ENCODE measurements at regions not wholly inside any gene's neighbourhood (a gene's known extent, or its start where the extent isn't known, plus 50 kb on each side); places are given as distances from the start of the nearest gene placed in this dataset.
"Not testable (repeated sequence)": the region's sequence is repeated elsewhere in the genome, so short reads cannot be mapped to it uniquely, and the experiment has no call there.

GRCh38 chr1:194358208-194358581 lies 1171.8 kb upstream of the B3GALT2 start:
- no peak for DNase-seq

GRCh38 chr1:194357573-194358207 lies 1171.3 kb upstream of the B3GALT2 start:
- DNase-seq, result not testable (repeated sequence)

GRCh38 chr1:194355488-194356106 lies 1169.2 kb upstream of the B3GALT2 start:
- no peak for DNase-seq

- no peak for DNase-seq
Observed at GRCh38 chr1:194353121-194353520, 1166.7 kb upstream of the B3GALT2 start.

- no peak for DNase-seq
Observed at GRCh38 chr1:194347200-194347599, 1160.8 kb upstream of the B3GALT2 start.

- DNase-seq, result no peak
Observed at GRCh38 chr1:194342484-194343262, 1156.3 kb upstream of the B3GALT2 start.

GRCh38 chr1:194341587-194341986 lies 1155.2 kb upstream of the B3GALT2 start:
- no peak for DNase-seq

- no peak for DNase-seq
Observed at GRCh38 chr1:194339471-194339870, 1153.1 kb upstream of the B3GALT2 start.

GRCh38 chr1:194338241-194338948 lies 1152.0 kb upstream of the B3GALT2 start:
- no peak for DNase-seq

- no peak for DNase-seq
Observed at GRCh38 chr1:194333240-194333639, 1146.8 kb upstream of the B3GALT2 start.

- DNase-seq, result no peak
Observed at GRCh38 chr1:194331758-194332157, 1145.3 kb upstream of the B3GALT2 start.

GRCh38 chr1:194322751-194323150 lies 1136.3 kb upstream of the B3GALT2 start:
- no peak for DNase-seq

- no peak for DNase-seq
Observed at GRCh38 chr1:194318790-194319280, 1132.4 kb upstream of the B3GALT2 start.

GRCh38 chr1:194309697-194310096 lies 1123.3 kb upstream of the B3GALT2 start:
- DNase-seq, result no peak

GRCh38 chr1:194309269-194309668 lies 1122.9 kb upstream of the B3GALT2 start:
- no peak for DNase-seq

GRCh38 chr1:194300776-194301175 lies 1114.4 kb upstream of the B3GALT2 start:
- no peak for DNase-seq

GRCh38 chr1:194300340-194300739 lies 1113.9 kb upstream of the B3GALT2 start:
- no peak for DNase-seq

GRCh38 chr1:194298007-194298598 lies 1111.7 kb upstream of the B3GALT2 start:
- DNase-seq, result no peak

- DNase-seq, result no peak
Observed at GRCh38 chr1:194297094-194297493, 1110.7 kb upstream of the B3GALT2 start.

GRCh38 chr1:194296201-194296600 lies 1109.8 kb upstream of the B3GALT2 start:
- no peak for DNase-seq

GRCh38 chr1:194295685-194296084 lies 1109.3 kb upstream of the B3GALT2 start:
- DNase-seq, result peak; percentile 66

- DNase-seq, result no peak
Observed at GRCh38 chr1:194293851-194294405, 1107.5 kb upstream of the B3GALT2 start.

- DNase-seq, result no peak
Observed at GRCh38 chr1:194292966-194293365, 1106.6 kb upstream of the B3GALT2 start.
